IgD-negative memory B cell (primary cell): ENCODE measurements at regions not wholly inside any gene's neighbourhood (a gene's known extent, or its start where the extent isn't known, plus 50 kb on each side); places are given as distances from the start of the nearest gene placed in this dataset.

Experiments used
- H3K27ac Mint-ChIP-seq, 3 donors: one replicate each; pipeline ENCODE4 v1.8.0; 2020 to 2022; ENCODE audit warnings: mild to moderate bottlenecking in 3 of 3, mixed read lengths in 3 of 3, moderate library complexity in 1 of 3
- H3K27me3 Mint-ChIP-seq: one replicate; pipeline ENCODE4 v1.8.0; 2021; ENCODE audit warnings: mixed read lengths
- H3K36me3 Mint-ChIP-seq: one replicate; pipeline ENCODE4 v1.8.0; 2020; ENCODE audit warnings: mild to moderate bottlenecking, mixed read lengths
- H3K4me1 Mint-ChIP-seq, 3 donors: one replicate each; pipeline ENCODE4 v1.8.0; 2020 to 2022; ENCODE audit warnings: mixed read lengths in 3 of 3, mild to moderate bottlenecking in 1 of 3
- H3K4me3 Mint-ChIP-seq, 4 donors: one replicate each; pipeline ENCODE4 v1.8.0; 2020 to 2022; ENCODE audit warnings: mild to moderate bottlenecking in 4 of 4, mixed read lengths in 4 of 4, moderate library complexity in 3 of 4
- H3K9me3 Mint-ChIP-seq, 3 donors: one replicate each; pipeline ENCODE4 v1.8.0; 2020 to 2021; ENCODE audit warnings: mixed read lengths in 3 of 3, mild to moderate bottlenecking in 1 of 3

DNA sequence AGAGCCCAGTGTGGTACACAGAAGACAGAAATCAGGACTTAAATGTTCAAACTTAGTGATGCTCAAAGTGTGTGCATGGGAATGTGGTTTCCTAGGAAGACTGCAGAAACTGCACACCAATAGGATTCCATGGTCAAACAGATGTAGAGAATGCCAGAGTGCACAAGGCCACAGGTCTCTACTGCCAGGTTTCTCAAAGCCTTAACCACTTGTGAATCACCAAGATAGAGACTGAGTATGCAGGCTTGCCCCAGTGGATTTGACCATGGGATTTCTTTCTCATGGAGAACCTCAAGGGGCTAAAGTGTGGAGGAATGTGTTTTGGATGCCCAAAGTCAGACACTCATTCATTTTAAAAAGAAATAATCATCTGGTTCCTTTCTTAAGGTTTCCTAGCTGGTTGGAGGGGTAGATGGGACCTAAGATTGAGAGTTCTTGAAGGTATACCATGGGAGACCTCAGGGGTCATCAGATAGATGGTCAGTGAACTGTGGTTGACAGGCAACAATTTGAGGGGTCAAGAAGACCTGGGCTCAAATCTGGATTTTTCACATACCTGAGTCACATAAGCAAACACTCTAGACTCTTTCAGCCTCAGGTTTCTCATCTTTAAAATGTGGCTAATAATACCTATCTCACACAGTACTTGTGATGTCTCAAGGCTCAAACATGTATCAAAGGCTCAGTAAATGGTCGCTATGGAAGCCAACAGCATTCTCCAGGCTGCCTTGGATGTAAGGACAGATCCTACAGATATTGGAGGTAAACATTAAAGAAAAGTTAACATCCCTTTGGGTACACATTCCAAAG lies 81.1 kb downstream of the BOD1 start:
- H3K27ac Mint-ChIP-seq, result no peak overlapping the region
- no peaks in the 10 kb centered on the region for H3K36me3 Mint-ChIP-seq
- H3K4me3 Mint-ChIP-seq, result no peak overlapping the region
- no peaks in the 10 kb centered on the region for H3K9me3 Mint-ChIP-seq
- H3K4me1 Mint-ChIP-seq, result no peaks in the 10 kb centered on the region
- peaks cover 4% of the 10 kb centered on the region for H3K27me3 Mint-ChIP-seq

DNA sequence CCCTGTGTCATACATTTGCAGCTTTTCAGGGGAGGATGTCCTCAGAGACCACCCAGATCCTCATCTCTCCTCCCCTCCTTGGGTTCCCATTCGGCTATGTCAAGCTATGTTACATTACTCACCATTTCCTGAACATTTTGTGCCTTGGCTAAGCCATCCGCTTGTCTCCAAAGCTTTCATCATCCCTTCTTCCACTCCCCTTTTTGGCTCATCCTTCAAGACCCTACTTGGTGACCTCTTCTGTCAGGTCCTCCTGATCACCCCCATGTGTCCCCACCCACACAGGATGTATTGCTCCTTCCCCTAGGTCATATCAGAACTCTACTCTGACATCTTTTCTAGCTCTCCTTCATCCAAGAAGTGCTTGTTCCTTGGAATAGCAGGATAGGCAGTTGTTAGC lies 81.8 kb downstream of the BOD1 start:
- peak overlapping the region in 1 of 3 donors; percentile 14 for H3K27ac Mint-ChIP-seq
- H3K36me3 Mint-ChIP-seq, result no peaks in the 10 kb centered on the region
- no peak overlapping the region for H3K4me3 Mint-ChIP-seq
- peaks cover 0 to 4% (median 0%) of the 10 kb centered on the region in 3 donors for H3K9me3 Mint-ChIP-seq
- H3K27me3 Mint-ChIP-seq, result peaks cover 4% of the 10 kb centered on the region
- H3K4me1 Mint-ChIP-seq, result no peaks in the 10 kb centered on the region

DNA sequence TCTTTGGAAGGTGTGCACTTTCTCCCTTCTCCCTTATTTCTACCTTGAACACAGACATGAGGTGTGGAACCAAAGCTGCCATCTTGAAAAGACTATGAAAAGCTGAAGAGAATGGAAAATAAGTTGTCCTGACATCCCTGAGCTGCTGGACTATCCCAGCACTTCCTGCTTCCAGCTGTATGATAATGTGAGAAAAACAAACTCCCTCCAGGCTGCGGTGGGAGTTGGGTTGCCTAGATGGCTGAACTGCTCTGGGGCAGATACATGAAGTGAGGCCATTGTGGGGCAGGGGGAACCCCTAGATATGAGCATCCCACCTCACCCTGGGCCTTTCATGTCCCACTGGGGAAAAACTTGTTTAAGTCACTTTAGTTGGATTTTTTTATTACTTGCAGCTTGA lies 82.4 kb downstream of the BOD1 start:
- peaks cover 4% of the 10 kb centered on the region for H3K27me3 Mint-ChIP-seq
- peaks cover 0 to 4% (median 0%) of the 10 kb centered on the region in 3 donors for H3K9me3 Mint-ChIP-seq
- no peaks in the 10 kb centered on the region for H3K36me3 Mint-ChIP-seq

DNA sequence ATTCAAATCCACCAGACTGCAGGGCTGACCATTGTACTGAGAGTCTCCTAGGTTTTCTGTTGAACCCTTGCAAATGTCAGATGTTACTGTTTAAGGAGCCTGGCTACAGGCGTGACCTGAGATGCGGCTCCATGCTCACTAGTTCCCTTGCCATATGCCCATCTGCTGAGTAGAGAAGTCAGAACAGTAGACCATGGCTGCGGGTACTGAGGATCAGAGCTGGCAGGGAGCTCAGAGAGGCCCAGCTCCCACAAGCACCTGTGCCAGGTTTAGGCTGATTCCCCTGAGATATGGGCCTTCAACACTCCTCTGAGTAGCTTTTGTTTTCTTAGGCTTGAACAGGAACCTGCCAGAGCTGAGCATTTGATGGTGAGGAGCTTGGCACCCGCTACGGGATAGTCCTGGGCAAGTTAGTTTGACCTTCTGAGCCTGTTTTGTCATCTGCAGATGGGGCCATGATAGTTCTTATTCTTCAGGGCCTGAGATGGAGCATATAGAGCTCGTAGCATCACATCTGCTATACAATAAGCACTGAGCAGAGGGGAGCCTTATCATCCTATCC lies 83.7 kb downstream of the BOD1 start:
- no peaks in the 10 kb centered on the region for H3K4me1 Mint-ChIP-seq
- H3K4me3 Mint-ChIP-seq, result no peak overlapping the region
- no peaks in the 10 kb centered on the region for H3K36me3 Mint-ChIP-seq

More for the DNA sequence above, 82.4 kb downstream of the BOD1 start:
- Mint-ChIP-seq H3K4me3 (no peak overlapping the region), H3K4me1 (no peaks in the 10 kb centered on the region), H3K27ac (no peak overlapping the region)

DNA sequence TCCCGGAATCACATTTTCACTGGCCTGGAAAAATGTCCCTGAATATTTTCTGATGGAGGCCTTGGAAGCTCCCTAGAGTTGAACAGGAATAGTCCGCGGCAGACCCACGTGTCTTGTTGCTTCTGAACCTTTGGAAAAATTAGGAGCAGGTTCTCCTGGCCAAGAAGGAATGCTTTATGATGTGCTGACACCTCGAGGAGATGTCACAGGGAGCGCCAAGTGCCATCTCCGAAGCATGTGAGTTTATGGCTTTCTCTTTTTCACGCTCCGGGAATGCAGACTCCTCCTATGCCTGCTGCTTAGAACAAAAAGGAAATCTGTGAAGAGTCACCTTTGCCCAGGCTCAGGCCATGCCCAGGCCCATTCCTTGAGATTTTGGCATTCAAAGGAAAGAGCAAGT lies 84.6 kb downstream of the BOD1 start:
- H3K27me3 Mint-ChIP-seq, result peaks cover 9% of the 10 kb centered on the region
- H3K27ac Mint-ChIP-seq, result no peak overlapping the region
- H3K9me3 Mint-ChIP-seq, result peaks cover 0 to 4% (median 0%) of the 10 kb centered on the region in 3 donors
- no peak overlapping the region for H3K4me3 Mint-ChIP-seq
- H3K36me3 Mint-ChIP-seq, result no peaks in the 10 kb centered on the region
- H3K4me1 Mint-ChIP-seq, result no peaks in the 10 kb centered on the region

More for the DNA sequence above, 83.7 kb downstream of the BOD1 start:
- no peak overlapping the region for H3K27ac Mint-ChIP-seq
- peaks cover 4% of the 10 kb centered on the region for H3K27me3 Mint-ChIP-seq
- H3K9me3 Mint-ChIP-seq, result peaks cover 0 to 4% (median 0%) of the 10 kb centered on the region in 3 donors

DNA sequence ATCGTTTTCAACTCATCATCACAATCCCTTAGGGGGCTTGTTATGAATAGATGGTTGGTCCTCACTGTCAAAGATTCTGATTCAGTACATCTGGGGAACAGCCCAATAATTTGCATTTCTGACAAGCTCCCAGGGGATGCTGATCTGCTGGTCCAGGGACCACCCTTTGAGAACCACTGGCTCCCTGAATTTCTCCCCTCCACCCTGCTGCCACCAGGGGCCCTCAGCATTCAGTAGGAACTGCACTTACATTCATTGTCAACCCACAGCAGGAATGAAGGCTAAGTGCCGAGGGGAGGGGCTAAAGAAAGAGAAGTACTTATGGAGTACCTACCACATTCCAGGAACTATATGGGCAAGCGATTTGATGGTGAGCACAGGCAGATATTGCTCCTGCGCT lies 85.9 kb downstream of the BOD1 start:
- H3K9me3 Mint-ChIP-seq, result peaks cover 0 to 4% (median 0%) of the 10 kb centered on the region in 3 donors
- no peaks in the 10 kb centered on the region for H3K36me3 Mint-ChIP-seq
- no peak overlapping the region for H3K4me3 Mint-ChIP-seq
- no peak overlapping the region for H3K27ac Mint-ChIP-seq
- H3K27me3 Mint-ChIP-seq, result peaks cover 7% of the 10 kb centered on the region
- H3K4me1 Mint-ChIP-seq, result no peaks in the 10 kb centered on the region

DNA sequence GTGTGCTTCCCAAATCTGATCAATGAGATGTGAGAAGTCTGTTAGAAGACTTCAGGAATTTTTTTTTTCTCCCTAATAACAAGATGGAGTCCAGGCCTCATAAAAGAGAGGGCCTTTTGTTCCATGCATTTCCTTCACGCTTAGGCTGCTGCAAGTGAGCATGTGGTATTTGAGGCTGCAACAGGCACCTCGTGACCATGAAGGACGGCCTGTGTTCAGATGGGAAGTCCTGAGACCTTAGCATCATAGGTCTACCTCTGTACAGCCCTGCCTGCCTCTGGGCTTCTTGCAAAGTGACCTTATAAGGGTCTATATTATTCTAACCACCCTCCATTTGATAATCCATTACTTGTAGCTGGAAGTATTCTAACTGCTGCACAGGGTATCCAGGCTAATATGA lies 86.6 kb downstream of the BOD1 start:
- no peaks in the 10 kb centered on the region for H3K4me1 Mint-ChIP-seq
- H3K4me3 Mint-ChIP-seq, result no peak overlapping the region
- H3K27me3 Mint-ChIP-seq, result peaks cover 7% of the 10 kb centered on the region
- peaks cover 0 to 4% (median 0%) of the 10 kb centered on the region in 3 donors for H3K9me3 Mint-ChIP-seq
- H3K36me3 Mint-ChIP-seq, result no peaks in the 10 kb centered on the region
- no peak overlapping the region for H3K27ac Mint-ChIP-seq

DNA sequence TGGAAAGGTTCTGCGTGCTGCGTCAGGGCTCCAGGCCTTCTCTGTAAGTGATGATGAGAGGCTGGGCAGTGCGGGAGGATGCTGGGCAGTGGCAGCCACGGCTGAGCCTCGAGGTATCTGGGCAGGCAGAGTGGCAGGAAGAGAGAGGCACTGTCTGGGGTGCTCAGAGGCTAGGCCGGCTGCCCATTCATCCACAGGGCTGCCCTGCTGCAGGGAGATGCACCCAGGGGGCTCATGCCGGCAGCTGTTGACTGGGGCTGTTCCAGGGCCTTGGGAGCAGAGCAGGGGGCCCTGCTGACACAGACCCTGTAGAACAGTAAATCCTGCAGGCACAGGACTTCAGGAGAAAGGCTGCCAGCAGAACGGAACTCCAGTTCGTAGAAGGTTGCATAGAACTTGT lies 88.8 kb downstream of the BOD1 start:
- Mint-ChIP-seq H3K9me3 (peaks cover 0 to 4% (median 0%) of the 10 kb centered on the region in 3 donors), H3K4me1 (no peaks in the 10 kb centered on the region), H3K27ac (no peak overlapping the region), H3K4me3 (no peak overlapping the region), H3K27me3 (peaks cover 7% of the 10 kb centered on the region), H3K36me3 (no peaks in the 10 kb centered on the region)

DNA sequence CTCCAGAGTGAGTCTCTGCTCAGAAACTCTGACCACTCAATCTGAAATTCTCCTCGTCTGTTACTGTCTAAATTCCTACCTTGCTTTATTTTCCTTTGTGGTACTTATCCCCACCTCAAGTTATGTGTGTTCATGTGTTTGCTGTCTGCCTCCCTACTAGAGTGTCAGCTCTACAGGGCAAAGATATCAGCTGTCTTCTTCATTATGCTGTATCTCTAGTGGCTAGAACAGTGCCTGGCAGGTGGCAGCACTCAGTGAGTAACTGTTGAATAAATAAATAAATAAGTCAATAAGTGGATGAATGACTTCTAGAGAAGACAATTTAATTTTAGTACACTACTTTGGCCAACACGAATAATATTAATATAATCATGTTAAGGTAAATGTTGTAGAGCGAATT lies 92.3 kb downstream of the BOD1 start:
- H3K4me3 Mint-ChIP-seq, result no peak overlapping the region
- peaks cover 3 to 7% (median 3%) of the 10 kb centered on the region in 3 donors for H3K9me3 Mint-ChIP-seq

DNA sequence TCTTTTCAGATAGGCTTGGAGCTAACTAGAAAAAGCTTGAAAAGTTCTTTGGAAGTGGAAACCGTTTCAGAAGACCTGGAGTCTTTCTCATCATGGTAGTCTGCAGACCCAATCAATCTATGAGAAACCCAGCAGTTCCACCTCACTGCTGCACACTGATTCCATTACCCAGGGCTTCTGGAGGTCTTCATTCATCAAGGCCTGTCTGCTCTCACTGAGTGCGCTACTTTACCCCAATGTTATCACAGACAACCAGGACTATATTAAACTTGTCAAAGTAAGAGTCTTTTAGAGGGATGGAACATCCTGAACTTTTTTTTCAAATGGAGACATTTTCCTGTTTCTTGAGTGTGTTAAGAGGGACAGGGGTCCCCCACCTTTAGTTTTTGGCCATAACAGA lies 93.1 kb downstream of the BOD1 start:
- no peak overlapping the region for H3K27ac Mint-ChIP-seq
- peaks cover 3 to 7% (median 5%) of the 10 kb centered on the region in 3 donors for H3K9me3 Mint-ChIP-seq
- peaks cover 12% of the 10 kb centered on the region for H3K27me3 Mint-ChIP-seq
- no peak overlapping the region for H3K4me3 Mint-ChIP-seq
- no peaks in the 10 kb centered on the region for H3K4me1 Mint-ChIP-seq
- no peaks in the 10 kb centered on the region for H3K36me3 Mint-ChIP-seq

More for the DNA sequence above, 92.3 kb downstream of the BOD1 start:
- no peaks in the 10 kb centered on the region for H3K4me1 Mint-ChIP-seq
- H3K36me3 Mint-ChIP-seq, result no peaks in the 10 kb centered on the region
- H3K27ac Mint-ChIP-seq, result no peak overlapping the region
- H3K27me3 Mint-ChIP-seq, result peaks cover 12% of the 10 kb centered on the region

DNA sequence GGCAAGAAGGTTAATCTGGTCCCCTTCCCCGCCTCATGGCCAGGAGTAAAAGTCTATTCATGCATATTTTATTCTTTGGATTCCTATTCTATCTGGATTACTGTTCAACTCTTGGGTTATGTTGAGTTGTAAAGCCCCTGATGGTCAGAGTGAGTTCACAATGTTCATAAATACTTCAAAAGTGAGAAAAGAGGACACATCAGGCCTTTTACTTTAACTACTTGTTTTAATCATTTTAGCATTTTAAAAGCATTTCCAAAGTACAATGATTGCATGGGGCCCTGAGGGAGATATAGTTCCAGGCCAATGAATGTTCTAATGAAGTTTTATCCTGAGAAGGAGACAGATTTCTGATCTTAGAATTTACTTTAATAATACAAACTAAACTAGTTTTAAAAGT lies 93.9 kb downstream of the BOD1 start:
- Mint-ChIP-seq H3K4me1 (peaks cover 0 to 3% (median 0%) of the 10 kb centered on the region in 3 donors), H3K36me3 (no peaks in the 10 kb centered on the region), H3K27ac (no peak overlapping the region), H3K27me3 (peaks cover 9% of the 10 kb centered on the region), H3K4me3 (no peak overlapping the region), H3K9me3 (peaks cover 3 to 7% (median 7%) of the 10 kb centered on the region in 3 donors)

DNA sequence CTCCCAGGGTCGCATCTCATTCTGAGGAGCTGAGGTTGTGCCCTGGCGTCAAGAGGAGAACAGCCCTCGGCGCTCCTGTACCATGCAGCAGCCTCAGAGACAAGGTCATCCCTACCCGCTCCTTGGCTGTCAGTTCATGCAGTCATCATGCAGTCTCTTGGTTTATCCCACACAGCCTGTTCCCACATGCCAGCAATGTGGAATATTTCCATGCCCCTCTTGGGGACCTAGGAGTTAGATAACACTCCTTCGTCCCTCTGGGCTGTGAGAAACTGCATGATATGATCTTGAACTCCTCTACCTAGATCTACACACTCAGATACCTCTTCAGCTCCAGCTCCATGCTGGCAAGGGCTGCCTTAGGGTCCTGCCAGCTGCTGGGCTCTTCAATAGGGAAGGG lies 97.6 kb downstream of the BOD1 start:
- Mint-ChIP-seq H3K36me3 (peaks cover 1% of the 10 kb centered on the region), H3K4me1 (peaks cover 0 to 3% (median 0%) of the 10 kb centered on the region in 3 donors), H3K9me3 (peaks cover 3 to 7% (median 7%) of the 10 kb centered on the region in 3 donors), H3K4me3 (no peak overlapping the region), H3K27ac (no peak overlapping the region), H3K27me3 (peaks cover 13% of the 10 kb centered on the region)

DNA sequence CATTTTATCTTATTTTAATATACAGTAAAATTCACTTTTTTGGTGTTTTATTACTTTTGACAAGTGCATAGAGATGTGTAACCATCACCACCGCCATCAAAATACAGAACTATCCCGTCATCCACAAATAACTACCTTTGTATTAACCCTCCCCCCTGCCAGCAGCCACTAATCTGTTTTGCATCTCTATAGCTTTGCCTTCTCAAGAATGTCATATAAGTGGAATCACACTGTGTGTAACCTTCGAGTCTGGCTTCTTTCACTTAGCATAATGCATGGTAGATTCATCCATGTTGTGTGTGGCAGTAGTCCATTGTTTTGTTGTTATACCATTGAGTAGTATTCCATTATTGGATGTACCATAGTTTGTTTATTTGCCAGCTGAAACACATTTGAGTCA lies 98.8 kb downstream of the BOD1 start:
- peaks cover 3 to 7% (median 7%) of the 10 kb centered on the region in 3 donors for H3K9me3 Mint-ChIP-seq
- H3K4me3 Mint-ChIP-seq, result no peak overlapping the region
- peaks cover 1% of the 10 kb centered on the region for H3K36me3 Mint-ChIP-seq
- peaks cover 14% of the 10 kb centered on the region for H3K27me3 Mint-ChIP-seq
- H3K27ac Mint-ChIP-seq, result no peak overlapping the region
- H3K4me1 Mint-ChIP-seq, result peaks cover 0 to 3% (median 0%) of the 10 kb centered on the region in 3 donors

DNA sequence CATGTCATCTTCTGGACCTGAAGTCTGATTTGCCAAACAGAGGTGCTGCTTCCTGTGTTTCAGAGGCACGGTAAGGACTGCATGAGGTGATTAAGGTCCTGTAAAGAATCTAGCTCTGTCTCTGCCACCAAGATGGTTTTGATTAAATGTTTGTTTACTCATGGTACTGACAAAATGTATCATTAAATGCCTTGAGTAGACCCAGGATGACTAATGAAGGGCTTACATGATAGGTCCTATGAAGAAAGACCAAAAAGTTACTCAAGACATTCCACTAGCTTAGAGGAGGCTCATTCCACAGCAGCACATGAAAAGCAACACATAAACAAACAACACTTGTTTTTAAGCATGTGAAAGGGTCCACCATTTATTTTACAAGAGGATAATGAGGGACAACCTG lies 100.9 kb downstream of the BOD1 start:
- Mint-ChIP-seq H3K4me3 (no peak overlapping the region), H3K27ac (no peak overlapping the region), H3K9me3 (peaks cover 3 to 7% (median 5%) of the 10 kb centered on the region in 3 donors), H3K36me3 (peaks cover 3% of the 10 kb centered on the region), H3K27me3 (peaks cover 17% of the 10 kb centered on the region), H3K4me1 (peaks cover 0 to 3% (median 0%) of the 10 kb centered on the region in 3 donors)

DNA sequence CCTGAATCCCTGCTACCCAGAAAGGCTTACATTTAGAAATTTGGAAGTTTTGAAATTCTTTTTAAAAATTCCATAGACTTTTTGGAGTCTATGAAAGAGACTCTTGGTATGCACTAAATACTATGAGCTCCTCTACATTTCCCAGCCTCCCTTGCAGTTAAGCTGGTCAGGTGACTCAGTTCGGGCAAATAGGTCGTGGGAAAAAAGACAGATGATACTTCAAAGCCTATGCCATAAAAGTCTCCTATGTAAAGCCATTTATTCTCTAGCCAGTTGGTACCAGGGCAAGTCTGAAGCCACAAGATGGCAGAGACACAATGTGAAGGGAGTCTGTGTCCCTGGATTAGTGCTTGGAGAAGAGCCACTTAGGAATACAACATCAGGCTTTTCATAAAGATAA lies 101.8 kb downstream of the BOD1 start:
- Mint-ChIP-seq H3K36me3 (peaks cover 3% of the 10 kb centered on the region), H3K27ac (no peak overlapping the region), H3K4me1 (peaks cover 0 to 3% (median 0%) of the 10 kb centered on the region in 3 donors), H3K4me3 (no peak overlapping the region), H3K27me3 (peaks cover 15% of the 10 kb centered on the region), H3K9me3 (peaks cover 0 to 7% (median 2%) of the 10 kb centered on the region in 3 donors)
